Activated CD4-positive, CD25-positive, alpha-beta regulatory T cell treated with anti-CD3 and anti-CD28 coated beads, Interleukin-2, amount 50 U/mL, for 24 hours (primary cell): ENCODE measurements at regions not wholly inside any gene's neighbourhood (a gene's known extent, or its start where the extent isn't known, plus 50 kb on each side); places are given as distances from the start of the nearest gene placed in this dataset.
"Not testable (repeated sequence)": the region's sequence is repeated elsewhere in the genome, so short reads cannot be mapped to it uniquely, and the experiment has no call there.

ENCODE experiments used
- ATAC-seq, 2 donors: fragments of 150-1000 bp; cut with Tn5 transposase; one replicate each; pipeline ENCODE4 v1.10.0; 2021; ENCODE audit warnings: mild to moderate bottlenecking in 1 of 2, moderate library complexity in 1 of 2

DNA sequence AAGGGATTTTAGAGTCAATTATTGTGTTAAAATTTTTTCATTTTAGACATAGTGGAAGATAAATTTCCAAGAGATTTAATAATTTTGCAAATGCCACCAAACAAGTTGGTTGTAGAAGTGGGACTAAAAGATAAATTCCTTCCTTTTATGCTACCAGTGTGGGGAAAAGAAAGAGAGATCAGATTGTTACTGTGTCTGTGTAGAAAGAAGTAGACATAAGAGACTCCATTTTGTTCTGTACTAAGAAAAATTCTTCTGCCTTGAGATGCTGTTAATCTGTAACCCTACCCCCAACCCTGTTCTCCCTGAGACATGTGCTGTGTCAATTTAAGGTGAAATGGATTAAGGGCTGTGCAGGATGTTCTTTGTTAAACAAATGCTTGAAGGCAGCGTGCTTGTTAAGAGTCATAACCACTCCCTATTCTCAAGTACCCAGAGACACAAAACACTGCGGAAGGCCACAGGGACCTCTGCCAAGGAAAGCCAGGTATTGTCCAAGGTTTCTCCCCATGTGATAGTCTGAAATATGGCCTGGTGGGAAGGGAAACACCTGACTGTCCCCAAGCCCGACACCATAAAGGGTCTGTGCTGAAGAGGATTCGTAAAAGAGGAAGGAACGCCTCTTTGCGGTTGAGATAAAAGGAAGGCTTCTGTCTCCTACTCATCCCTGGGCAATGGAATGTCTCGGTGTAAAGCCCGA lies 117.0 kb downstream of the CEP44 start:
- ATAC-seq: not testable (repeated sequence)

DNA sequence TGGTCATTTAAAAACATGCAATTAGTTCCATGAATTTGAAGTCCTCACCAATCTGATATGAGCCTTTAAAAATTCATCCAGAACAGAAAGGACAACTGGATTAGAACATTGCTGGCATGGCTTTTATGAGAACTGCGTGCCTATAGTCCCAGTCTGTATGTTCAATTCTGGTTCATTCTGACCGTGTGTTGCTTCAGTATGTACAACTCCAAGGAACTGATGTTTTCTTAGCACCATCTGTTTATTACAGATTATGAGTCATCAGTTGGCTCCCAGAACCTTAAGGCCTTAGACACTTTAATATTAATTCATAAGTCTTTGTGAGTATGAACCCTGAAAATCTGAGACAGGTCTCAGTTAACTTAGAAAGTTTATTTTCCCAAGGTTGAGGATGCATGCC lies 115.0 kb downstream of the CEP44 start:
- no peak for ATAC-seq

- no peak for ATAC-seq
Measured at GRCh38 chr4:174397366-174398155, 113.8 kb downstream of the CEP44 start.

GRCh38 chr4:174396599-174397110 lies 112.9 kb downstream of the CEP44 start:
- ATAC-seq: no peak

- ATAC-seq: peak; percentile 72 to 81
Measured at GRCh38 chr4:174394915-174395314, 111.2 kb downstream of the CEP44 start.

DNA sequence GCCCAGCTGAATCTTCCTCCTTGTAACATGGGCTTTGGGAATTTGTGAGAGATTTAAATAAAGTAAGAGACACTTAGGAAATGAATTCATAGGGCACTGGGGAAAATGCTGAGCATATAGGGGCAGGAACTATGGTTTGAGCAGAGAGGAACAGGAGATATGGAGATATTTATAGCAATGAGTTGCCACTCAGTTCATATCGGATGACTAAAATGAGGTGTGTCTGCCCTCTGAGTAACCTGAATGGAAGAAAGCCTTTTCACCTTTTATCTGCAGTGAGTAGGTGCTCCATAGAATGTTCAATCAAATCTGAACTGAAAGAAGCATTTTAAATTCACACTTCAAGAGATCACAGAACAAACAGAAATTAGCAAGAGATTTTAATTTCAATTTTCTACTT lies 105.7 kb downstream of the CEP44 start:
- peak in 1 of 2 donors; percentile 36 for ATAC-seq

DNA sequence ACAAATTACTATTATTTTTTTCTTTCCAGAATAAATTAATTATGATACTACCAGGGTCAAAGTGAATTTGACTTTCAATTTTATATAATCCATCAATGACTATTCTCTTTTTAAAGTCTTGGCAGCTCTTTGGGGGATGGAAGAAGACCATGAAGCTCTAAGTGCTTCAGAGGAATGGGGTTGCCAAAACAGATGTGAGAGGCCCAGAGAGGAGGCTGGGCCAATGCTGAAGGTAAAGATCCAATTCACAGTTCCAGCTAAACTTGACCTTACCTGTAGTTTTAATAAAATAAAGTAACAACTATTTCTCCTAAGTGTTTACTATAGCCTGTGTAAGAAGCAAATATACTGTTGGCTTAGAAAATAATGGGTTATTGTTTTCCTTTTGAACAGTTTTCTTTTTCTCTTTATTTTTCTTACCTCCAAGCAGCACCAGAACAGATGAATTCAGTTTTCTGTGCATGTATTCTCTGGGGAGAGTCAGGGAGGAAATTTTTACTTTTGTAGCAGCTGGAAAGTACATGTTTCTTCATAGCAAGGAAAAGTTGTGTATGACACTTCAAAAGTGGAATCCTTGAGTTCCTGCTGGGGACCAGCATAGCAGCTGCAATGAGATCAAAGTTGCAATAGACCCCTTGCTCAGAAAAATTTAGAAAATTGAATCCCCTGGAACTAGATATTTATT lies 104.9 kb downstream of the CEP44 start:
- ATAC-seq: no peak

- ATAC-seq: no peak
Measured at GRCh38 chr4:174387721-174388120, 104.0 kb downstream of the CEP44 start.

GRCh38 chr4:174387143-174387542 lies 103.4 kb downstream of the CEP44 start:
- no peak for ATAC-seq

- ATAC-seq: no peak
Measured at GRCh38 chr4:174383783-174384182, 100.1 kb downstream of the CEP44 start.

DNA sequence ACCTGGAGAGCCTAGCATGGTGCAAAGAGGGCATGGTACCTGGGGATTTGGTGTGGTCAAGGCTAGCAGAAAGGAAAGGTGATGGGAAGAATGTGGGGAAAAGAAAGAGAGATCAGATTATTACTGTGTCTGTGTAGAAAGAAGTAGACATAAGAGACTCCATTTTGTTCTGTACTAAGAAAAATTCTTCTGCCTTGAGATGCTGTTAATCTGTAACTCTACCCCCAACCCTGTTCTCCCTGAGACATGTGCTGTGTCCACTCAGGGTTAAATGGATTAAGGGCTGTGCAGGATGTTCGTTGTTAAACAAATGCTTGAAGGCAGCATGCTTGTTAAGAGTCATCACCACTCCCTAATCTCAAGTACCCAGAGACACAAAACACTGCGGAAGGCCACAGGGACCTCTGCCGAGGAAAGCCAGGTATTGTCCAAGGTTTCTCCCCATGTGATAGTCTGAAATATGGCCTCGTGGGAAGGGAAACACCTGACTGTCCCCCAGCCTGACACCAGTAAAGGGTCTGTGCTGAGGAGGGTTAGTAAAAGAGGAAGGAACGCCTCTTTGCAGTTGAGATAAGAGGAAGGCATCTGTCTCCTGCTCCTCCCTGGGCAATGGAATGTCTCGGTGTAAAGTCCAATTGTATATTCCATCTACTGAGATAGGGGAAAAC lies 99.4 kb downstream of the CEP44 start:
- not testable (repeated sequence) for ATAC-seq
